HL-60 (cell line): ENCODE measurements at regions not wholly inside any gene's neighbourhood (a gene's known extent, or its start where the extent isn't known, plus 50 kb on each side); places are given as distances from the start of the nearest gene placed in this dataset.

Experiments
- DNase-seq, 2 experiments: peaks; one replicate each; pipeline ENCODE4 v3.0.0-alpha.2; 2010 to 2020; ENCODE audit warnings: low read depth in 1 of 2, low spot score in 1 of 2
- H3K27ac ChIP-seq: fragments of 250-450 bp; sonication (Bioruptor Pico); replicated peaks from 2 replicates; pipeline ENCODE4 v1.5.1; 2020; ENCODE audit warnings: mild to moderate bottlenecking, moderate library complexity
- H3K27me3 ChIP-seq: fragments of 250-450 bp; sonication (Bioruptor Pico); 2 replicates; pipeline ENCODE4 v1.5.1; 2021; ENCODE audit warnings: mild to moderate bottlenecking, moderate library complexity; ENCODE audit not compliant: insufficient read depth, poor library complexity, severe bottlenecking
- H3K4me3 ChIP-seq: replicated peaks from 2 replicates; pipeline ENCODE4 v1.5.1; 2011; ENCODE audit warnings: mild to moderate bottlenecking, control low read depth, low read length; ENCODE audit not compliant: insufficient read depth
- CTCF ChIP-seq: IDR thresholded peaks from one replicate; pipeline ENCODE4 v1.5.1; 2011; ENCODE audit warnings: low read length, control low read depth, inconsistent platforms; ENCODE audit not compliant: insufficient read depth
- GABPA ChIP-seq: IDR thresholded peaks from 2 replicates; pipeline ENCODE4 v1.6.1; 2012; ENCODE audit warnings: low read depth
- POLR2AphosphoS5 ChIP-seq: IDR thresholded peaks from 2 replicates; pipeline ENCODE4 v1.6.1; 2012; ENCODE audit warnings: low read depth
- REST ChIP-seq: IDR thresholded peaks from 2 replicates; pipeline ENCODE4 v1.6.1; 2012; ENCODE audit warnings: low read depth; ENCODE audit not compliant: insufficient replicate concordance
- SPI1 ChIP-seq: IDR thresholded peaks from 2 replicates; pipeline ENCODE4 v1.6.1; 2012; ENCODE audit warnings: low read depth, mild to moderate bottlenecking, borderline replicate concordance

DNA sequence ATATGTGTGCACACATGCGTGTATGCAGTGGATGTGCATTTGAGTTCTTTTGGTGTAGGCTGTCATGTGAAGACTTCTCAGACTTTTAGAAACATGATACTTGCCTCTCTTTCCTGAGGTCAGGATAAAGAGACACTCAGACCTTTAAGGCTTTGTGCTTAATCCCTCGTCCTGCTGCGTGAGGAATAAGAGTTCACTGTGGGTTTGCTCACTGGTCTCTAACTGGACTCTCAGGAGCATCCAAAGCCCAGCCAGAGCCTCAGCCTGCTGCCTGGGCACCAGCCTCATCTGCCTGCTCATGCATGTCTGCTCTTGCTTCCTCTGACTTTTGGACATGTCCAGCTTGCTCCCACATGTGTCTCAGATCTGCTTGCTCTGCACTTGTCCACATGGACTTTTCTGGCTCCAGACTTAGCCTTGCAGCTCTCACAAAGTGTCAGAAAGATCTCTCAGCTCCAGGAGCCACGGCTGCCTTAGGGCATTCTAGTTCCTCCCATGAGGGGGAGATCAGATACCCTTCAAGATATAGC, 65.1 kb upstream of the ZNF366 start:
- Histone ChIP-seq H3K4me3 (no peak overlapping the region), H3K27me3 (no peaks in the 10 kb centered on the region), H3K27ac (no peak overlapping the region)
- no peak for TF ChIP-seq SPI1
- no peak for TF ChIP-seq CTCF
- TF ChIP-seq REST: no peak
- no peak for TF ChIP-seq GABPA
- TF ChIP-seq POLR2AphosphoS5: no peak
- no peak for DNase-seq

- DNase-seq: no peak
- Histone ChIP-seq H3K4me3 (no peak overlapping the region), H3K27me3 (no peaks in the 10 kb centered on the region), H3K27ac (no peak overlapping the region)
- TF ChIP-seq POLR2AphosphoS5: no peak
- no peak for TF ChIP-seq GABPA
- no peak for TF ChIP-seq CTCF
- no peak for TF ChIP-seq SPI1
- no peak for TF ChIP-seq REST
Measured at GRCh38 chr5:72569408-72569944, 62.3 kb upstream of the ZNF366 start.

DNA sequence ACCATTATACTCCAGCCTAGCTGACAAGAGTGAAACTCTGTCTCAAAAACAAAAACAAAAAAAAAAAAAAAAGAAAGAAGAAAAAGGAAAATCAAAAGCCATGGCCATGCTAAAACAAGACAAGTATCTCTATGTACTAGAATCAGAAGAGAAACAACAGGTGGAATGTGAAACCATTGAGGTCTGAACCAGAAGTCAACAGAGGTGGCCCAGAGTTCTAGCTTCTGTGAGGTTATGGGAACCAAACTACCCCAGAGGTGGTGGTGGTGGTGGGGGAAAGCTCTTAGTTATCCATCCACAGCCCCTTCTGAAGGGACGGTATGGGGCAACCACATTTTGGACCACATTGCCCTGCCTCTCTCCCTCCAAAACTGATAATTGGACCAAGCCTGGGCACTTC, 59.5 kb upstream of the ZNF366 start:
- no peak for DNase-seq
- Histone ChIP-seq H3K27ac (no peak overlapping the region), H3K4me3 (no peak overlapping the region), H3K27me3 (no peaks in the 10 kb centered on the region)
- TF ChIP-seq CTCF (no peak), POLR2AphosphoS5 (no peak), REST (no peak), SPI1 (no peak), GABPA (no peak)
